ENCODE measurements at regions not wholly inside any gene's neighbourhood (a gene's known extent, or its start where the extent isn't known, plus 50 kb on each side); places are given as distances from the start of the nearest gene placed in this dataset.

DNA sequence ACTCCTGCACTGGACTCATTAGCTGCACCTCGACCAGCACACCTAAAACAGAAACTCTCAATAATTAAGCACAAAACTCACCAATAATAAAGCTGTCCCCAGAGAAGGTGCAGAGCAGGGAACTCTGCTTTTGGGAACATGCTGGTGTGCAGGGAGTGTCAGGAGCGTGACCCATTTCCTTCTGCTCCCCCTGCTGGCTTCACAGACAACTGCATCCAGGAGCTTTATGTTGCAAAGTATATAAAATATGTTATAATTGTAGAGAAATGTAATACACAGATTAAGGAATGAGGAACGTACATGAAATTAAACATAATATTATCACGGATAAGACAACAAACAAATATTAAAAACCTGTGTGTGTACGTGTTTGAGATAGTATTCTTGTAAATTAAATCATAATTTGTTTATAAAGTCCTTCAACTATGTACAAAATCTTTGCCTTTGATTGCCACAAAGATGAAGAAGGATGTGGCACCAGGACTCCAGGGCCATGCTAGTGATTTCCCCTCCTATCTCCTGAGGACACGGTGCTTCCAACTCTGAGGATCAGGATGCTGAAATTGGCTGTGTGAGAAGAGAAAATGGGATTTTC lies 68.6 kb upstream of the MAL start (continued):
- TF ChIP-seq, protein P1, sequence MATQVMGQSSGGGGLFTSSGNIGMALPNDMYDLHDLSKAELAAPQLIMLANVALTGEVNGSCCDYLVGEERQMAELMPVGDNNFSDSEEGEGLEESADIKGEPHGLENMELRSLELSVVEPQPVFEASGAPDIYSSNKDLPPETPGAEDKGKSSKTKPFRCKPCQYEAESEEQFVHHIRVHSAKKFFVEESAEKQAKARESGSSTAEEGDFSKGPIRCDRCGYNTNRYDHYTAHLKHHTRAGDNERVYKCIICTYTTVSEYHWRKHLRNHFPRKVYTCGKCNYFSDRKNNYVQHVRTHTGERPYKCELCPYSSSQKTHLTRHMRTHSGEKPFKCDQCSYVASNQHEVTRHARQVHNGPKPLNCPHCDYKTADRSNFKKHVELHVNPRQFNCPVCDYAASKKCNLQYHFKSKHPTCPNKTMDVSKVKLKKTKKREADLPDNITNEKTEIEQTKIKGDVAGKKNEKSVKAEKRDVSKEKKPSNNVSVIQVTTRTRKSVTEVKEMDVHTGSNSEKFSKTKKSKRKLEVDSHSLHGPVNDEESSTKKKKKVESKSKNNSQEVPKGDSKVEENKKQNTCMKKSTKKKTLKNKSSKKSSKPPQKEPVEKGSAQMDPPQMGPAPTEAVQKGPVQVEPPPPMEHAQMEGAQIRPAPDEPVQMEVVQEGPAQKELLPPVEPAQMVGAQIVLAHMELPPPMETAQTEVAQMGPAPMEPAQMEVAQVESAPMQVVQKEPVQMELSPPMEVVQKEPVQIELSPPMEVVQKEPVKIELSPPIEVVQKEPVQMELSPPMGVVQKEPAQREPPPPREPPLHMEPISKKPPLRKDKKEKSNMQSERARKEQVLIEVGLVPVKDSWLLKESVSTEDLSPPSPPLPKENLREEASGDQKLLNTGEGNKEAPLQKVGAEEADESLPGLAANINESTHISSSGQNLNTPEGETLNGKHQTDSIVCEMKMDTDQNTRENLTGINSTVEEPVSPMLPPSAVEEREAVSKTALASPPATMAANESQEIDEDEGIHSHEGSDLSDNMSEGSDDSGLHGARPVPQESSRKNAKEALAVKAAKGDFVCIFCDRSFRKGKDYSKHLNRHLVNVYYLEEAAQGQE (IDR thresholded peaks at IDR 0.05): no peak

DNA sequence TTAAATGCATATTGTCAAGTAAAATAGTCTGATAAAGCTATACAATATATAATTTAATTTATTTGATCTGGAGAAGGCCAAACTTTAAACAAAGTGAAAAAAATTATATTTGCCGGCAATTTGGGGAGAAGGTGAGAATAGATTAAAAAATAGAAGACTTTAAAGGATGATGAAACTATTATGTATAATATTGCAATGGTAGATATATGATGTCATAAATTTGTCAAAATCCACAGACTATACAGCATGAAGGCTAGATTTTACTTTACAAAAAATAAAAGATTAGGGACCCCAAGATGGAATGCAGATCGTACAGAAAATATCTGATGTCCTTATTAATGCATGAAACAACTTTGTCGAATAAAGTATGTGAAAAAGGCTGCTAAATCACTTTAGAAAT lies 67.3 kb upstream of the MAL start:
- no peaks in the 10 kb centered on the region for H3K9me3 ChIP-seq
- no peaks in the 10 kb centered on the region for H3K4me1 ChIP-seq
- TF ChIP-seq NPAS2 (CRISPR knock-in tag; IDR thresholded peaks at IDR 0.05; ENCODE audit: borderline replicate concordance): no peak
- no peak for TF ChIP-seq PHF8 (IDR thresholded peaks at IDR 0.05; ENCODE audit: borderline replicate concordance, low read depth)
- TF ChIP-seq CEBPB (IDR thresholded peaks at IDR 0.05): no peak
- TF ChIP-seq, protein P2, sequence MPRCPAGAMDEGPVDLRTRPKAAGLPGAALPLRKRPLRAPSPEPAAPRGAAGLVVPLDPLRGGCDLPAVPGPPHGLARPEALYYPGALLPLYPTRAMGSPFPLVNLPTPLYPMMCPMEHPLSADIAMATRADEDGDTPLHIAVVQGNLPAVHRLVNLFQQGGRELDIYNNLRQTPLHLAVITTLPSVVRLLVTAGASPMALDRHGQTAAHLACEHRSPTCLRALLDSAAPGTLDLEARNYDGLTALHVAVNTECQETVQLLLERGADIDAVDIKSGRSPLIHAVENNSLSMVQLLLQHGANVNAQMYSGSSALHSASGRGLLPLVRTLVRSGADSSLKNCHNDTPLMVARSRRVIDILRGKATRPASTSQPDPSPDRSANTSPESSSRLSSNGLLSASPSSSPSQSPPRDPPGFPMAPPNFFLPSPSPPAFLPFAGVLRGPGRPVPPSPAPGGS (IDR thresholded peaks at IDR 0.05): no peak
- no peak for TF ChIP-seq MYC (IDR thresholded peaks at IDR 0.05; ENCODE audit: borderline replicate concordance, low read length)
- no peak for TF ChIP-seq NR3C1 (IDR thresholded peaks at IDR 0.05)
- TF ChIP-seq, protein P3, sequence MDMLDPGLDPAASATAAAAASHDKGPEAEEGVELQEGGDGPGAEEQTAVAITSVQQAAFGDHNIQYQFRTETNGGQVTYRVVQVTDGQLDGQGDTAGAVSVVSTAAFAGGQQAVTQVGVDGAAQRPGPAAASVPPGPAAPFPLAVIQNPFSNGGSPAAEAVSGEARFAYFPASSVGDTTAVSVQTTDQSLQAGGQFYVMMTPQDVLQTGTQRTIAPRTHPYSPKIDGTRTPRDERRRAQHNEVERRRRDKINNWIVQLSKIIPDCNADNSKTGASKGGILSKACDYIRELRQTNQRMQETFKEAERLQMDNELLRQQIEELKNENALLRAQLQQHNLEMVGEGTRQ (IDR thresholded peaks at IDR 0.05): no peak
- no peak for TF ChIP-seq RCOR1 (IDR thresholded peaks at IDR 0.05; ENCODE audit: low read depth, low read length)
- TF ChIP-seq, protein P4, sequence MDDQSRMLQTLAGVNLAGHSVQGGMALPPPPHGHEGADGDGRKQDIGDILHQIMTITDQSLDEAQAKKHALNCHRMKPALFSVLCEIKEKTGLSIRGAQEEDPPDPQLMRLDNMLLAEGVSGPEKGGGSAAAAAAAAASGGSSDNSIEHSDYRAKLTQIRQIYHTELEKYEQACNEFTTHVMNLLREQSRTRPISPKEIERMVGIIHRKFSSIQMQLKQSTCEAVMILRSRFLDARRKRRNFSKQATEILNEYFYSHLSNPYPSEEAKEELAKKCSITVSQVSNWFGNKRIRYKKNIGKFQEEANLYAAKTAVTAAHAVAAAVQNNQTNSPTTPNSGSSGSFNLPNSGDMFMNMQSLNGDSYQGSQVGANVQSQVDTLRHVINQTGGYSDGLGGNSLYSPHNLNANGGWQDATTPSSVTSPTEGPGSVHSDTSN (IDR thresholded peaks at IDR 0.05): no peak
- TF ChIP-seq SMC3 (IDR thresholded peaks at IDR 0.05): no peak
- H3K4me2 ChIP-seq: no peak overlapping the region
- ATAC-seq (no peak), FAIRE-seq (no peak), DNase-seq (ENCODE audit: low read depth in 1 of 2, low spot score in 1 of 2) (no peak)
- CTCF ChIA-PET: interaction anchor here (0.5 to 4.9 kb wide), 7 partner anchors 10 to 159 kb away, joined by 3 to 29 read pairs (median 13); partner anchors contain the start of gene TEKT4
- 6% methylated on average over 3 of the region's 3 CpGs for WGBS (ENCODE audit: missing lambda C conversion rate)
- no peak overlapping the region for H3K4me3 ChIP-seq
- H3K27ac ChIP-seq: no peak overlapping the region
- POLR2A ChIA-PET: no interaction called here

DNA sequence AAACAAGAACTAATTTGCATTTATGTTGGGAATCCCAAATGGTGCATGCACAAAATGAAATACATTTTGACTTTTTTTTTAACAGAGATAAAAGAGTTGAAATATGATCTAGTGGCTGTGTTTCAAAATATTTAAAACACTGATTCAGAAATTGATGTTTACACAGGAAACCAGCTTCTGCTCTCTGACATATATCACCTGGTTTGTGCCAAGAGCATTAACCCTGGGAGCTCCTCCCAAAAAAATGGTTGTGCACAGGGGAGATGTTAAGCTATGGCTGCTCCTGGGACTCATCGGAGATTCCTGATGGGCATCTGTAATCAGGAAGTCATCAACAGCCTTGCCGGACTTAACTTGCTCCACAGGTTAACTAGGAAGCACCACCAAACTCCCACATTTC lies 65.2 kb upstream of the MAL start:
- CTCF ChIA-PET: no interaction called here
- POLR2A ChIA-PET: no interaction called here

DNA sequence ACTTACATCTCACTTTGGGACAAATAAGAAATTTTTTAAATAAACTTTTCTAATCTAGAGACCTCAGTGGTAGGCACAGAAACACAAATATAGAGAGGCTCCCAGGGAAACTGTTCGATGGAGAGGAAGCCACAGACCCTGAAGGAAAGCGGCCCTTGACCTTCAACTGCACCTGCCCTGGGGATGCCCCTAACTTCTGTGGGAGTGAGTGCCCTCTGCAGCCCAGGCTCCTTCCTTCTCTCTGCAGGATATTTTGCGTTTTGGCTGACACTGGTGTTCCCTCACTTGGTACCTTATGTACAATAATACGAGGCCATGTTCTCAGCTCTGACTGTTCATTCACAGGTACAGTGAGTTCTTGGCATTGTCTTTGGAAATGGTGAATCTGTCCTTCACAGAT lies 64.8 kb upstream of the MAL start:
- TF ChIP-seq MAZ (IDR thresholded peaks at IDR 0.05; ENCODE audit: borderline replicate concordance, low read depth, low read length) (no peak), HDAC2 (IDR thresholded peaks at IDR 0.05) (no peak), ZSCAN20 (CRISPR knock-in tag; IDR thresholded peaks at IDR 0.05) (no peak)
- TF ChIP-seq, protein P5, sequence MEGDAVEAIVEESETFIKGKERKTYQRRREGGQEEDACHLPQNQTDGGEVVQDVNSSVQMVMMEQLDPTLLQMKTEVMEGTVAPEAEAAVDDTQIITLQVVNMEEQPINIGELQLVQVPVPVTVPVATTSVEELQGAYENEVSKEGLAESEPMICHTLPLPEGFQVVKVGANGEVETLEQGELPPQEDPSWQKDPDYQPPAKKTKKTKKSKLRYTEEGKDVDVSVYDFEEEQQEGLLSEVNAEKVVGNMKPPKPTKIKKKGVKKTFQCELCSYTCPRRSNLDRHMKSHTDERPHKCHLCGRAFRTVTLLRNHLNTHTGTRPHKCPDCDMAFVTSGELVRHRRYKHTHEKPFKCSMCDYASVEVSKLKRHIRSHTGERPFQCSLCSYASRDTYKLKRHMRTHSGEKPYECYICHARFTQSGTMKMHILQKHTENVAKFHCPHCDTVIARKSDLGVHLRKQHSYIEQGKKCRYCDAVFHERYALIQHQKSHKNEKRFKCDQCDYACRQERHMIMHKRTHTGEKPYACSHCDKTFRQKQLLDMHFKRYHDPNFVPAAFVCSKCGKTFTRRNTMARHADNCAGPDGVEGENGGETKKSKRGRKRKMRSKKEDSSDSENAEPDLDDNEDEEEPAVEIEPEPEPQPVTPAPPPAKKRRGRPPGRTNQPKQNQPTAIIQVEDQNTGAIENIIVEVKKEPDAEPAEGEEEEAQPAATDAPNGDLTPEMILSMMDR (IDR thresholded peaks at IDR 0.05): no peak
- TF ChIP-seq, protein P6, sequence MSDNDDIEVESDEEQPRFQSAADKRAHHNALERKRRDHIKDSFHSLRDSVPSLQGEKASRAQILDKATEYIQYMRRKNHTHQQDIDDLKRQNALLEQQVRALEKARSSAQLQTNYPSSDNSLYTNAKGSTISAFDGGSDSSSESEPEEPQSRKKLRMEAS (IDR thresholded peaks at IDR 0.05): no peak
- CTCF ChIA-PET: no interaction called here
- no peak overlapping the region for H3K4me3 ChIP-seq
- no peaks in the 10 kb centered on the region for H3K4me1 ChIP-seq
- POLR2A ChIA-PET: no interaction called here
- 13% methylated on average over 4 of the region's 4 CpGs for WGBS (ENCODE audit: missing lambda C conversion rate)
- no peaks in the 10 kb centered on the region for H3K9me3 ChIP-seq
- H3K4me2 ChIP-seq: no peak overlapping the region
- no peak overlapping the region for H3K27ac ChIP-seq
- ATAC-seq (peak; percentile 41 to 42; a peak in 4 of 6 replicates), FAIRE-seq (no peak), DNase-seq (ENCODE audit: low read depth in 1 of 2, low spot score in 1 of 2) (no peak)

More for the DNA sequence above, 65.2 kb upstream of the MAL start:
- TF ChIP-seq NR3C1 (IDR thresholded peaks at IDR 0.05) (no peak), ESRRA (IDR thresholded peaks at IDR 0.05; ENCODE audit: borderline replicate concordance, low read length) (no peak), HEYL (CRISPR knock-in tag; IDR thresholded peaks at IDR 0.05) (no peak), TP53 (CRISPR knock-in tag; IDR thresholded peaks at IDR 0.05) (no peak)
- TF ChIP-seq, protein P7, sequence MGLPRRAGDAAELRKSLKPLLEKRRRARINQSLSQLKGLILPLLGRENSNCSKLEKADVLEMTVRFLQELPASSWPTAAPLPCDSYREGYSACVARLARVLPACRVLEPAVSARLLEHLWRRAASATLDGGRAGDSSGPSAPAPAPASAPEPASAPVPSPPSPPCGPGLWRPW (IDR thresholded peaks at IDR 0.05): no peak
- no peaks in the 10 kb centered on the region for H3K4me1 ChIP-seq
- H3K27ac ChIP-seq: no peak overlapping the region
- 29% methylated on average over 2 of the region's 2 CpGs for WGBS (ENCODE audit: missing lambda C conversion rate)
- FAIRE-seq (no peak), ATAC-seq (no peak), DNase-seq (ENCODE audit: low read depth in 1 of 2, low spot score in 1 of 2) (no peak)
- H3K4me2 ChIP-seq: no peak overlapping the region
- H3K9me3 ChIP-seq: no peaks in the 10 kb centered on the region
- H3K4me3 ChIP-seq: no peak overlapping the region

Measured in A549 (cell line).